NCI-H524 treated with DMSO at 0.1 percent for 48 hours (cell line): ENCODE measurements at regions not wholly inside any gene's neighbourhood (a gene's known extent, or its start where the extent isn't known, plus 50 kb on each side); places are given as distances from the start of the nearest gene placed in this dataset.
A peak's percentile ranks its signal among the peaks of the same experiment; 100 is the strongest.

Experiments used
- DNase-seq: peaks from one replicate; lab custom pipeline; 2025; lab: John Stamatoyannopoulos, UW

DNA sequence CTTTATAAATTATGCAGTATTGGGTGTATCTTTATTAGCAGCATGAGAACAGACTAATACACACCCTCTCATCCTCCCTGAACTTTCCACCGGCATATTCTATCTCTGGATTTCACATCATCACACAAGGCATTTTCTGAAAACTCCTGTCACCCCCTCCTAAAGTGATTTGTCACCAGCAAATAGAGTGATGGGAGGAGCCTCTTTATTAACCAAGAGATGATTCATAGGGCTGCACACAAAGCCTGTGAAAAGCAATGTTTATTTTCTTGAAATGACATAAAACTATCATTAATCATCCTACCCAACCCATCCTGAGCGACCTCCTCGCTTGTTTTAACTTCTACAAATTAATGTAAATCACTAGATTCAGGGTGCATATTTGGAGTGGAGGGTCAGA lies 394.7 kb upstream of the SULF2 start:
- DNase-seq: no peak

DNA sequence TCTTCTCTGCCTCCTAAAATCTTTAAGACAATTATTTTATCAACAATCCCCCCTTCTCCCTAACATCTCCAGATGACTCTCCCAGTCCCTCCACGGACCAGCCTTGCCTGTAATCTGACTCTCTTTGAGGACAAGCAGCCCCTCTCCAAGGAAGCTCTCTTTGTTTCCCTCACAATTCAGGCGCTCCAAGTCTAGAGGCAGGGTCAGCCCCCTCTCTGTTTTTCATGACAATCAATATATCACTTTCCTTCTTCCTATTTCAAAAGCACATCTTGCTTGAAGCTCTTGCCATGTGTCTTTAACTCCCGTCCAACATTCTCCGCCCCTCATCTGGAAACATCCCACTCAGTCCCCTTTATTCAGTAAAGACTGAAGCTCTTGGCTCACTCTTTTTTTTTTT lies 393.4 kb upstream of the SULF2 start:
- no peak for DNase-seq

DNA sequence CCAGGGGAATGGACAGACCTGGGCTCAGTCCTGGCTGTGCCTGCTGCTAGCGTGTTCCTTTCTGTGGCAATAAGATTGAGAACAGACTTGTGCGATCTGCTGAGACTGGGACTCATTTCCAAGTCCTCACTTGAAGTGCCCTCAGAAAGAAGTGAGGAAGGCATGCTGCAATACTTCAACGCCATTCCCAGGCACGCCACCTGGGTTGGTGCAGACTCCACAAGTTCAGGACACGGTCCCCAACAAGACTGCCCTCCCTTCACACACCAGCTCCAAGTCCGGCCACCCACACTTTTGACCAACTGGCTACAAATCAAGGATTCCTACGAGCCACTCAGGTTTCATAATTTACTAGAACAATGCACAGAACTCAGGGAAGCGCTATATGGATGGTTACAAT lies 391.8 kb upstream of the SULF2 start:
- DNase-seq: no peak

DNA sequence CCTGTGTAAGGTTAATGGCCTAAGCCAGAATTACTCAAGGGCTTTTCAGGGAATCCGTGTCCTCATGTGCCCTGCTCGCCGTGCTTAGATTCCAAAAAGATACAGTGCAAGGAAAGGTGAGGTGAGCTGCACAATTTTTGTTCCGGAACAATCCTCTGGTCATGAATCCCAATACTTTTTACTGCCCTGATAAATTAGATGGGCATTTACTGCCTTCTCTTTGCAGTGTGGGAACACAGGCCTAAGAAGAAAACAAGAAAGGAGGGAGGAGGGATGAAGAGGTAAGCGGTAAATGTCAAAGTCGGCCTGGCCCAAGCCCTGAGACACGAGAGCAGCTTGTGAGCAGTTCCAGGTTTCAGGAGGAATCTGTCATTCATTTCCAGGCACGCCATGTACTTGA lies 390.9 kb upstream of the SULF2 start:
- no peak for DNase-seq

DNA sequence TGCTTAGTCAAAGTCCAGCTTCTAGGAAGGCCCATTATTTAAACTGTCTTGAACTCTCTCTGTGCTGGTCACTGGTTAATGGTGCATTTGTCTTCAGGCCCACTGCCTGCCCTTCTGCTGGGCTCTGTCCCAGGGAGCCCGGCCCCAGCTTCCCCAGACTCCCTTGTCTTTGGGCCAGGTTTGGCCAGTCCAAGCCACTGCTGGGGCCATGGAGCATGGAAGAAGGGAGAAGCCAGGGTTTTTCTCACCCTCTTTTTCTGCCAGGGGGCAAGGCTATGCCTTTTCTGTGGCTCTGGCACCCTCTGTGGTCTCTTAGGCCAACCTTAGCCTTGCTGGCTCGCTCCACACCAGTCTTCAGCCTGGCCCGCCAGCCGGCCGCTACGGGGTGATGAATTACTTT lies 390.0 kb upstream of the SULF2 start:
- DNase-seq: no peak

DNA sequence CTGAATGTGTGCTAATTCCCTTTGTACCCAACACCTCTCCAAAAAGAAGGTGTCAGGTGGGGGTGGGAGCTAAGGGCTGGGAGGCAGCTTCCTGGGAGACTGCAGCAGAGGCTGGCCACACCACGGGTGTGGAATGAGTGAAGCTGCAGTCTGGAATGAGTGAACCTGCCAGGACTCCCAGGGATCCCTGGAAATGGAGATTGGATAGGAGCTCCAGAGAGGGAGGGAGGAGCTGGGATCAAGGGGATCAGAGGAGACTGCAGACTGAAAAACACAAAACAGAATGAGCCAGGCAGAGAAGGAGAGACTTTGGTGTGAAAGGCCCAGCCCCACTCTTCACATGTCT lies 387.0 kb upstream of the SULF2 start:
- no peak for DNase-seq

DNA sequence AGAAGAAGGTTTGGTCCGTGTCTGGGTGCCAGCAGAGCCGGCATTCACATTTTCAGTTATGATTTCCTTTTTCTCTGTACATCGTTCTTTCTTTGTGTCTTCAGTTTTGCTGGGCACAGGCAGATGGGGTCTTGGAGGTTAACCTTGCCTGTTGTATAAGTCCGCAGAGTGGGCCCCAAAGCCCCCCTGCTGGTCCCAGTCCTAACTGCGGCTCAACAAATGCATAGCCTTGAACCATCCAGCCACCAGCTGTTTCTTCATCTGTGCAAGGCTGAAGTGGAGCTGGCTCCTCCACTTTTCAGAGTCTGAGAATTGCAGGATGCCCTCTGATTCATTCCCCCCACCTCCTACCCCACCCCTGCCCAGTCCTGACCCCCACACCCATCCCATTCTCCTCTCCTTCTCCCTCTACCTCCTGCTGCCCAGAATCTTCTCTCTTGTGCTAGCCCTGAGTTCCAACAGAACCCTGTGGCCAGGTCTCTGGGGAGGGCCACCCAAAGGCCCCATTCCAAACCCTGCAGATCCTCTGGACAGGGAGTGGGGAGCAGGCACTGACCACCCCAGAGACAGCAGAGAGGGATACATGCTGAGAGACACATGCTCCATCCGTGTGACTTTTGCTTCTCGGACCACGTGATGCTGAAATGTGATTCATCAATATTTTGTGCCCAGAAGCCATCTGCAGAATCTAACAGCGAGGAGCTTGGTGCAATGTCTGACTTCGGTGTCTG lies 386.5 kb upstream of the SULF2 start:
- DNase-seq: peak; percentile 80

DNA sequence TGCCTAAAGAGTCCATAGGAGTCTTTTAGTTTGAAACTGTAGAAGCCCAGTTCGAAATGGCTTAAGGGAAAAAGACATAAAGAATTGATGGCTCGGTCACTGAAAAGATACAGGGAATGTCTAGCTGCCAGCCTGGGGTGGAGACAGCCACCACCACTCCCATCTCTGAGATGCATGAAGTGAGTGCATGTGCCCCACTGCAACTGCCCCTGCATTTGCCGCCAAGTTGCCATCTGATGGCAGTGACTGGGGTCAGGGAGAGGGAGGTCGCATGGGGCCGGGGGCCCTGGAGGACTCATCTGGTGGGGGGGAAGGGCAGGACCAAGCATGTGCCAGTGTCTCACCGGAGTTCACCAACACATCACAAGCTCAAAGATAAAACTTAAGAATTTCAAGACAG lies 385.8 kb upstream of the SULF2 start:
- no peak for DNase-seq

DNA sequence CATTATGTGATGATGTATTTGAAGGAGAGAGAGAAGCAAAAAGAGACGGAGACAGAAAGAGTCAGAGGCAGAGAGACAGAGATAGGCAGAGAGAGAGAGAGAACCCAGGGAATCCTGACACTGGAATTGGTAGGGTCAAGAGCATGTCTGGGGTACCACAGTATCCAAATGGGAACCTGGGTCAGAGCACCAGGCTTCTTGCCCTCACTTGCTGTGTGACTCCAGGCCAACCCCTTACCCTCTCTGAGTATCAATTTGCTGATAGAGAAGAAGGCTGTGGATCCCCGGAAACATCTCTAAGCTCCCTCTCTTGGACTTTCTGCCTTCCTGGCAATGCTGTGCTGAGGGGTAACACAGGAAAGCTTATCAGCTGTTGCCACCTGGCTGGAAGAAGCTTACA lies 385.3 kb upstream of the SULF2 start:
- DNase-seq: no peak

DNA sequence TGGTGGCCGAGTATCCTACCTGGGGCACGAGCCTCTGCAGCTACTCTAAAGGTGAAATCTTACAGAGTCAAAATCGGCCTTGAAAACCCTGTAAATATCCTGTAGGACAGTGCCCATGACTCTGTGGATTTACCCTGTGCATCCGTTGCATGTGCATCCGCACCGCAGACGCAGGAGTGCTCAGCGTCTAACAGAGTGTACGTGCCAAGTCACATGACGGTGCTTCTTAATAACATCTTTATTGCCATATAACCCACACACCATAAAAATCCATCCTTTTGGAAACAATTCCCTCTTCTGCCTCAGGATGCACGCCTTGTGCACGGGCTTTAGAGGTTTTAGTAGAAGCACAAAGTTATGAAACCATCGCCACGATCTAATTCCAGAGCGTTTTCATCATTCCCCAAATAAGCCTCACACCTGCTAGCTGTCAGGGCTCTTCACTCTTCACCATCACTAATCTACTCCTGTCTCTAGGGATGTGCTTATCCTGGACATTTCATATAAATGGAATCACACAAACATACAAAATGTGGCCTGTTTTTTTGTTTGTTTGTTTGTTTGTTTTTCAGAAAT lies 384.5 kb upstream of the SULF2 start:
- no peak for DNase-seq

DNA sequence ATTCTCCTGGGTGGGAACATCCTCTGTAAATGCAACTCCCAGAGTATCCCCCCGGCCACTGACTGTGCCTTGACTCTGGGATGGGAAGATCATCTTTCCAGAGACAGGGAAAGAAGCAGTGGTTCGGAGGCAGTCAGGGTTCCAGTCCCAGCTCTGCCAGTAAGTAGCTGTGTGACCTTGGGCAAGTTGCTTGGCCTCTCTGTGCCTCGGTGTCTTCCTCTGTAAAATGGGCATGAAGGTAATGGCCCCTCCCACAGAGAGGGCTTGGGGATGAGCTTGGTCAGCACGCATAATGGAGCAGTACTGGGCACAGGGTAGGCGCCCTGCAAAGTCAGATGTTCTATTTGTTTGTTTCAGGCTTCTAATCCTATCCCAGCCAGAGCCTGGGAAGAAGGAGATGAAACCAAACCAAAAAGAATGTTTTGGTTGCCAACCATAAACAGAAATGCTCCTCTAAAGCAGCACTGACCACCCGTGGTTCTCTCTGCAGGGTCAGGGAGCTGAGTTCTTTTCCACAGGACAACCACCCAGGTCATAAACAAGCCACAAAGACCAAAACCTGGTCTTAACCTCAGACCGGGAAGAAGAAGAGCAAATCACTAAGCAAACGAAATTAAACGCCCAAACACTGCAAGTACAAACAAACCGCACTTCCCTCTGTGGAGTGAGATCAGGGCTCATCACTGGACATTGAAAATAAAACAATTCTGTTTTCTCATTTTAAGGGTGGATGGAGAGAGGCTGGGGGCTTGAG lies 381.0 kb upstream of the SULF2 start:
- DNase-seq: no peak

DNA sequence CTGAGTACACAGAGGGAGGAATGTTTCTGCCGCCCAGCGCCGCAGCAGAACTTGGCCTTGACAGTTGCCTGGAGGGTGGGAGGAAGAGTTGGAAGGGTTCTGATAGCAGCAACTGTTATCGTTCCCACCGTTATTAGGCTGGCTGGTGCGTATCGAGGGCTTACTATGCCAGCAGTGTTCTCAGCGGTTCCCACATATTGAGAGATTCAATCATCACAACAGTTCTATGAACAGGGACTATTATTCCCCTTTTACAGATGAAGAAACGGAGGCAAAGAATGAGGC lies 380.1 kb upstream of the SULF2 start:
- no peak for DNase-seq

DNA sequence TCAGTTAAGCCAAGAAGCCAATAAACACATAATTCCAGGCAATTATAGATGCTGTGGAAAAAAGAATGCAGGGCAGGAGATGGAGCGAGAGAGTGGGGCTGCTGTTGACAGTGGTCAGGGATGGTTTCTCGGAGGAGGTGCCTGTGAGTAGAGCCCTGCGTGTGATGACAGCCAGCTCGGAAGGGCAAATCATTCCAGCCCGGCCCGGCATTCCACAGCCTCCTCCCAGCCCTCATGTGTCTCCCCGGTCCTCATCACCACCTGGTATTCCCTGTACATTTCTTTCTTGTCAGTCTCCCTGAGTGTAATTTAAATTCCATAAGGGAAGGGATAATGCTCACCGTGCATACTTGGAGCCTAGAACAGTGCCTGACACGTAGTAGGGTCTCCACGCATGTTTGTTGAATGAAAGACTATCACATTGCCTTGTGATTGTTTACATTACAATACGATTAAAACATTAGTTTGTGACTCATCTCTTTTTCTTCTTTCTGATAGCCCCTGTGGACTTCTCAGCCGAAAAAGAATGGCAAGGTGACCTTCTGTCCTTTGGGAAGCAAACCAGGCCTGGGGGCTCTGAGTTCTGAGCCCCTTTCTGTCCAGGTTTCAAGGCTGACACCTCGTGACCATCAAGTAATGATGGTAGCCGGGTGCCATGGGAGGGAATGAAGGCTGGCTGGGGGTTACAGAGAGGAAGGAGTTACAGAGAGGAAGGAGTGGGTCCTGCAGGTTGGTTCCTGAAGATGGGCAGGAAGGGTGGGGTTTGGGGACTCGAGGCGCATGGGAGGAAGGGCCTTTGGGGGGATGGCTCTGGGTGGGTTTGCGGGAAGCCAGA lies 379.5 kb upstream of the SULF2 start:
- no peak for DNase-seq

DNA sequence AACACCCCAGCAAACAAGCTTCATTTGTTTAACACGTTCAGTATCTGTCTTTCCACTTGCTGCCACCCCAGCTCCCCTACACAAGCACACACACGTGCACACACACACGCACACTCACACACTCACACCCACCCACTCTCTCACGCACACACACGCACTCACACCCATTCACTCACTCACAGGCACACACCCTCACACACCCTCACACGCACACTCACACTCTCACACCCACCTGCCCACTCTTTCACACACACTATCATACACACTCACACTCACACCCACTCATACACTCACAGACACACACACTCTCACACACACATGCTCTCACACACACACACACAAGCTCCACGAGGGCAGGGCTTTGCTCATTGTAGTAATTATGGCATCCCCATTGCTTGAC lies 378.8 kb upstream of the SULF2 start:
- DNase-seq: no peak

DNA sequence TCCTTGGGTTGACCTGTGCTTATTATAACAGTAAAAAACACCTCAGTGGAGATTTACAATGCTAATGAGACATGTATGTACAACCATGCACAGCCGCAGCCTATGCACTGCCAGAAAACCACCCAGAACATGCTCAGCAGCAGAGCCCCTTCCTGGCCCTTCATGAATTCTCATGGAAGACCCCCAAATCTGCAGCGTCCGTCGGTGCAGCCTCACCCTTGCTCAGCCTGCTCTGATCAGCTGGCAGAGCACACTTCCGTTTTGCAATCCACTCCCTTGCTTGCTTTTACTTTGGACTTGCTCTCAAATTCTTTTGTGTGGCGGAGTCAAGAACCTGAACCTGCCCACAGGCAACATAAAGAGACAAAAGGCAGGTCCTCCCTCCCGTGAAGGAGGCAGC lies 378.2 kb upstream of the SULF2 start:
- no peak for DNase-seq

DNA sequence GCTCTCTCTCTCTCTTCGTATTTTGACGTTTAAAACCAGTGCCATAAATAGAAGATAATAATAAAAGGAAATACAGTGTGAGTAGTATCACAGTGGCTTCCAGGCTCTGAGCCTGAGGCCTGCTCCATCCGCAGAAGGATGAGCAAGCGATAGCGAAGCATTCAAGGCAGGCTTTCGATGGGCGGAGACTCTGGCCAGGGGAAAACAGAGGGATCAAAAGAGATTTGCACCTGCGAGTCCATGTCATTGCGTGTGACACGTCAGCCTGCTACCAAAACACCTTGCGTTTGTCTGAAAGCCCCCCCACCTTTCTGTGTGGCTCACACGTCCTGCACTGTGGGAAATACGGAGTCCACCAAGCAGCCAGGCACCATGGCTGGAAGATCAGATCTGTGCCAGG lies 377.3 kb upstream of the SULF2 start:
- no peak for DNase-seq

DNA sequence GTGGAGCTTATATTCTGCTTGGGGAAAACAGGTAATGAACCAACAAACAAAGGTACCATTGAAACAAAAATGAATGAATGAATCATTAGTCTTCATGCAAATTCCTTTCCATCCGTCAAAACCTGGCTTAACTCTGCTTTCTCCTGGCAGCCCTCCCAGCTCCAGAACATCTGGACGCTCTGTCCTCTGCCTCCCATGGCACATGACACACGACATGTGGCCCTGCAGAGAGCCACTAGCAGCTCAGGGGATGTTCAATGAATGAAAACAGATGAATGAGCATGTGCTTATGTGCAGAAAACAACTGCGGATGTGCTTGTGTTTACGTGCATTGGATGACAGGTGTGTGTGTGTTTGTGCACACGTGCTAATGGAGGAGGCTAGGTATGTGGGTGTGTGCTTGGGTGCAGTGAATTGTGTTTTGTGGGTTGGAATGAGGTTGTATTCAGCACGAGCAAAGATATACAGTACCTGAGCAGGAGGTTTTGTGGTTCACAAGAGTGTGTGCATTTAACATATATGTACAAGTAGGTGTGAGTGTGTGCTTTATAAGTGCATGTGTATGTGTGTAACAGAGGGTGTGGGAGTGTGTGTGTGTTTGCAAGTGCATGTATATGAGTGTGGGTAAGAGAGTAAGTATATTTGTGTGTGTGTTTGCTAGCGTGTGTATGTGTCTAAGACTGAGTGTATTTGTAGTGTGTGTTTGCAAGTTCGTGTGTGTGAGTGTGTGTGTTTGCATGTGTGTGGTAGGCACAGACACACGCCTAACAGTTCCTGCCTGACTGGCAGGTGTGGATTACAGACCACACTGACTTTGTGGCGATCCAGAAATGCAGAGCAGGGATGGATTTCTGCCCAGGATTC lies 374.1 kb upstream of the SULF2 start:
- DNase-seq: peak; percentile 17

DNA sequence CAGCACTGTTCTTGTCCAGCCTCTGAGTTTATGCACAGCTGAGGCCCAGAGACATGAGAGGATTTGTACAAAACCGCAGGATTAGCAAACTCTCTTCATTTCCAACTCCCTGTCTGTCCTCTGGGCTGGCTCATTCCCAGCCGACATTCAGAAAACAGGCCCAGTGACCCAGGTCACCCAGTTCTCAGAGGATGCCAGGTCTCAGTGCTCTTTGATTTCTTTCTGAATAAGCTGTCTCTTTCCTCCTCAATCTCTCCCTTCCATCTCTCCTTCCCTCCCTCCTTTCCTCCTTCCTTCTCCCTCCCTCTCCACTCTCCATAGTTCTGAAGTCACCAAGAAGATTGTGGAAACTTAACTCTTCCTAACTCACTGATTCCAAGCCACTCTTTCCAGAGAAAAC lies 372.7 kb upstream of the SULF2 start:
- DNase-seq: no peak

DNA sequence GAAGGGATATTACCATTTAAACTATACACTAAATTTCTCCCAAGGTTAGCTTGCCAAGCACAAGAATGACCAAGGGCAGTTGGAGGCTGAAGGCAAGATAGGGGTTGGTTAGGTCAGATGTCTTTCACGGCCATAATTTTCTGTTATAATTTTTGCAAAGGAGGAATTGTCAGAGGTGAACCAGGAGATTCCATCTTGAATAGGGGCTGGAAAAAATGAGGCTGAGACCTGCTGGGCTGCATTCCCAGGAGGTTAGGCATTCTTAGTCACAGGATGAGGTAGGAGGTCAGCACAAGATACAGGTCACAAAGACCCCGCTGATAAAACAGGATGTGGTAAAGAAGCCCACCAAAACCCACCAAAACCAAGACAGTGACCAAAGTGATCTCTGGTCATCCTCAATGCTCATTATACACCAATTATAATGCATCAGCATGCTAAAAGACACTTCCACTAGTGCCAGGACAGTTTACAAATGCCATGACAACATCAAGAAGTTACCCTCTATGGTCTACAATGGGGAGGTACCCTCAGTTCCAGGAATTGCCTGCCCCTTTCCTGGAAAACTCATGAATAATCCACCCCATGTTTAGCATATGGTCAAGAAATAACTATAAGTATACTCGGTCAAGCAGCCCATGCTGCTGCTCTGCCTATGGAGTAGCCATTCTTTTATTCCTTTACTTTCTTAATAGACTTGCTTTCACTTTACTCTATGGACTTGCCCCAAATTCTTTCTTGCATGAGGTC lies 371.8 kb upstream of the SULF2 start:
- DNase-seq: no peak

DNA sequence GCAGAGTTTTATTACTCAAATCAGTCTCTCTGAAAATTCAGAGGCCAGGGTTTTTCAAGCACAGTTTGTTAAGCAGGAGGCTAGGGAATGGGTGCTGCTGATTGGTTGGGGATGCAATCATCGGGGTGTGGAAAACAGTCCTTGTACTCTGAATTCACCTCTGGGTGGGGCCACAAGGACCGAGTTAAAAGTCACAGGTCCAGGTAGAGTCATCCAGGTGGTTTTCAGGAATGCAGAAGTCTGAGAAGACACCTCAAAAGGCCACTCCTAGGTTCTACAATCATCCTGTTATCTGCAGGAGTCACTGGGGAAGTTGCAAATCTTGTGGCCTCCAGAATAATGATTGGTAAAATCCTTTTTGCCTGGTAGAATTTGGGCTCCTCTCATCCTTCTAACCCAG lies 371.2 kb upstream of the SULF2 start:
- DNase-seq: no peak

DNA sequence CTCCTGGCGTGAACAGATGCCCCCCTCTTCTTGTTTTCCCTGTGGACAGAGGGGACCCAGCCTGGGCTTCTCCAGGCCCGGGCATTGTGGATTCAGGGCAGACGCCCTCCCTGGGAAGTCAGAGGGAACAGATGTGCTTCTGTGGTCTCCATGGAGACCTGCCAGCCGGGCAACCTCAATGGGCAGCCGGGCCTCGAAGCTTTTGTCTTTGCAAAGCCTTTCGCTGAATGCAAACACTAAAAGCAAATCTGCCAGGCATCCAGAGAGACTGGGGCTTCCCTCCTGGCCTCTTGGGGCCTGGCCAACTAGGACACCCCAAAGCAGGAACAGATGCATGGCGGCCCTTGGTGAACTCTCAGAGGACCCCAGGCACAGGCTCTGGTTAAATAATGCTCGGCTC lies 370.0 kb upstream of the SULF2 start:
- peak; percentile 65 for DNase-seq
